Erythroblast (primary cell): ENCODE measurements at regions not wholly inside any gene's neighbourhood (a gene's known extent, or its start where the extent isn't known, plus 50 kb on each side); places are given as distances from the start of the nearest gene placed in this dataset.
"Not testable (repeated sequence)": the region's sequence is repeated elsewhere in the genome, so short reads cannot be mapped to it uniquely, and the experiment has no call there.

Experiments
- GATA1 ChIP-seq: IDR thresholded peaks from 2 replicates; pipeline ENCODE4 v1.6.1; 2011; ENCODE audit warnings: low read depth, mild to moderate bottlenecking, control low read depth, low read length, moderate library complexity
- POLR2A ChIP-seq: IDR thresholded peaks from 2 replicates; pipeline ENCODE4 v1.6.1; 2011; ENCODE audit warnings: mild to moderate bottlenecking, low read length

GRCh38 chr7:1304011-1304410, 71.3 kb downstream of the UNCX start:
- not testable (repeated sequence) for TF ChIP-seq POLR2A, GATA1
